OCI-LY1 (cell line): ENCODE measurements at regions not wholly inside any gene's neighbourhood (a gene's known extent, or its start where the extent isn't known, plus 50 kb on each side); places are given as distances from the start of the nearest gene placed in this dataset.

Source experiments
- H2AFZ ChIP-seq: fragments of 200-600 bp; sonication (generic), shearing (Covaris generic); 2 replicates; pipeline ENCODE4 v1.6.0; 2014; ENCODE audit warnings: antibody characterized with exemption, mild to moderate bottlenecking, low read length
- H3F3A ChIP-seq: fragments of 200-600 bp; sonication (generic), shearing (Covaris generic); 2 replicates; pipeline ENCODE4 v1.6.0; 2014; ENCODE audit warnings: mild to moderate bottlenecking, antibody characterized with exemption, low read length, moderate library complexity; ENCODE audit not compliant: insufficient read depth
- H3K27ac ChIP-seq: fragments of 200-600 bp; sonication (generic); 2 replicates; pipeline ENCODE4 v1.5.1; 2014; ENCODE audit warnings: low read length, mixed run types, mild to moderate bottlenecking, low read depth; ENCODE audit not compliant: poor library complexity, severe bottlenecking
- H3K27me3 ChIP-seq: fragments of 200-600 bp; sonication (generic); 2 replicates; pipeline ENCODE4 v1.6.0; 2014; ENCODE audit warnings: antibody characterized with exemption, mild to moderate bottlenecking, low read length, moderate library complexity; ENCODE audit not compliant: insufficient read depth
- H3K36me3 ChIP-seq: fragments of 200-600 bp; sonication (generic); 2 replicates; pipeline ENCODE4 v1.6.1; 2014; ENCODE audit warnings: mild to moderate bottlenecking, antibody characterized with exemption, low read length, moderate library complexity, mixed read lengths; ENCODE audit not compliant: insufficient read depth
- H3K4me1 ChIP-seq: fragments of 200-600 bp; sonication (generic); 2 replicates; pipeline ENCODE4 v1.5.1; 2014; ENCODE audit warnings: mild to moderate bottlenecking, low read length, moderate library complexity; ENCODE audit not compliant: insufficient read depth, severe bottlenecking
- H3K4me2 ChIP-seq: fragments of 200-600 bp; sonication (generic), shearing (Covaris generic); 2 replicates; pipeline ENCODE4 v1.6.1; 2014; ENCODE audit warnings: low read length
- H3K4me3 ChIP-seq: fragments of 200-600 bp; sonication (generic); 2 replicates; pipeline ENCODE4 v1.5.1; 2014; ENCODE audit warnings: low read length, low read depth, mild to moderate bottlenecking, mixed read lengths; ENCODE audit not compliant: poor library complexity, severe bottlenecking
- H3K79me2 ChIP-seq: fragments of 200-600 bp; shearing (Covaris generic); 2 replicates; pipeline ENCODE4 v1.6.1; 2016; ENCODE audit warnings: mixed run types, low read length, mixed read lengths; ENCODE audit not compliant: insufficient read depth
- H3K9ac ChIP-seq: fragments of 200-600 bp; sonication (generic), shearing (Covaris generic); 2 replicates; pipeline ENCODE4 v1.6.1; 2014; ENCODE audit warnings: mild to moderate bottlenecking, low read length, mixed read lengths
- H3K9me2 ChIP-seq: fragments of 200-600 bp; sonication (generic), shearing (Covaris generic); 2 replicates; pipeline ENCODE4 v1.6.1; 2014; ENCODE audit warnings: low read depth, mild to moderate bottlenecking, low read length, mixed read lengths
- H3K9me3 ChIP-seq: fragments of 200-600 bp; shearing (Covaris generic); 2 replicates; pipeline ENCODE4 v1.6.1; 2014; ENCODE audit warnings: low read length, mixed read lengths
- H4K20me1 ChIP-seq: fragments of 200-600 bp; sonication (generic), shearing (Covaris generic); 2 replicates; pipeline ENCODE4 v1.6.0; 2016; ENCODE audit warnings: mild to moderate bottlenecking, low read length; ENCODE audit not compliant: insufficient read depth
- CTCF ChIP-seq: fragments of 200-600 bp; sonication (generic), shearing (Covaris generic); IDR thresholded peaks from 2 replicates; pipeline ENCODE4 v1.5.1; 2017; ENCODE audit warnings: mild to moderate bottlenecking, antibody characterized with exemption, low read length, moderate library complexity, mixed read lengths
- EZH2 ChIP-seq: fragments of 200-600 bp; sonication (generic), shearing (Covaris generic); IDR thresholded peaks from 2 replicates; pipeline ENCODE4 v1.8.0; 2017; ENCODE audit warnings: borderline replicate concordance, mixed run types, mild to moderate bottlenecking, antibody characterized with exemption, low read length, moderate library complexity, mixed read lengths

DNA sequence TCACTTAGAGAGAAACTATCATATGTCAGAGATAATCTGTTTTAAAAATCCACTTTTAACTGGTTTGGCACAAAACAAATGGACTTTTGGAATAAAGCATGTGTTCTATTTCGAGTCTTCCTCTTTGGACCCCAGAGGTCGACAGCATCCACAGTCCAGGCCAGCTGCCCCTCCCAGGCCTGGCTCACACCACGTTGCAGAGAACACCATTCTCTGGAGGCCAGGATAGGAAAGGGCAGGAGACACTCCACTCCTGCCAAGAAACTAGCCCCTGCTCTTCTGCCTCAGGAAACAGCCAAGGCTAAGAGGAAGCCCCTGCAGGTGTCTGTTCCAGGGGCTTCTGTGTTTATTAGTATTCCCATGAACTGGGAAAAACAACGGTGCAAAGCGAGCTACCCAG, 456.6 kb upstream of the ID2 start:
- Histone ChIP-seq H3K79me2 (no peaks in the 10 kb centered on the region), H3K9ac (no peak overlapping the region), H3K36me3 (no peaks in the 10 kb centered on the region), H3K9me3 (no peaks in the 10 kb centered on the region), H3F3A (no peaks in the 10 kb centered on the region), H3K27ac (no peak overlapping the region), H3K9me2 (no peaks in the 10 kb centered on the region), H3K4me2 (no peak overlapping the region), H3K4me1 (peaks cover 15% of the 10 kb centered on the region), H3K4me3 (no peak overlapping the region), H3K27me3 (no peaks in the 10 kb centered on the region), H4K20me1 (no peaks in the 10 kb centered on the region), H2AFZ (no peak overlapping the region)
- TF ChIP-seq EZH2 (no peak), CTCF (no peak)

- Histone ChIP-seq H3K4me3 (no peak overlapping the region), H3K79me2 (no peaks in the 10 kb centered on the region), H3K27me3 (no peaks in the 10 kb centered on the region), H3K36me3 (no peaks in the 10 kb centered on the region), H3K9me3 (no peaks in the 10 kb centered on the region), H3K4me1 (peaks cover 20% of the 10 kb centered on the region), H3K27ac (no peak overlapping the region), H2AFZ (no peak overlapping the region), H3K4me2 (no peak overlapping the region), H3K9ac (no peak overlapping the region), H4K20me1 (no peaks in the 10 kb centered on the region), H3K9me2 (no peaks in the 10 kb centered on the region), H3F3A (no peaks in the 10 kb centered on the region)
- no peak for TF ChIP-seq CTCF
- no peak for TF ChIP-seq EZH2
Observed at GRCh38 chr2:8225798-8226197, 456.1 kb upstream of the ID2 start.

- Histone ChIP-seq H2AFZ (peak overlapping the region; percentile 44; the same call in 1 of the 2 replicates), H3K9ac (peak overlapping the region; percentile 39), H3K9me3 (no peaks in the 10 kb centered on the region), H3K4me2 (peak overlapping the region; percentile 36), H3K4me3 (no peak overlapping the region), H4K20me1 (no peaks in the 10 kb centered on the region), H3K9me2 (no peaks in the 10 kb centered on the region), H3K79me2 (no peaks in the 10 kb centered on the region), H3K36me3 (no peaks in the 10 kb centered on the region), H3K27me3 (no peaks in the 10 kb centered on the region), H3F3A (peaks cover 5% of the 10 kb centered on the region; the same call in 1 of the 2 replicates), H3K27ac (peak overlapping the region; percentile 76), H3K4me1 (peaks cover 58% of the 10 kb centered on the region)
- TF ChIP-seq EZH2 (no peak), CTCF (no peak)
Observed at GRCh38 chr2:8229546-8229986, 452.3 kb upstream of the ID2 start.
